ENCODE measurements at regions not wholly inside any gene's neighbourhood (a gene's known extent, or its start where the extent isn't known, plus 50 kb on each side); places are given as distances from the start of the nearest gene placed in this dataset.

DNA sequence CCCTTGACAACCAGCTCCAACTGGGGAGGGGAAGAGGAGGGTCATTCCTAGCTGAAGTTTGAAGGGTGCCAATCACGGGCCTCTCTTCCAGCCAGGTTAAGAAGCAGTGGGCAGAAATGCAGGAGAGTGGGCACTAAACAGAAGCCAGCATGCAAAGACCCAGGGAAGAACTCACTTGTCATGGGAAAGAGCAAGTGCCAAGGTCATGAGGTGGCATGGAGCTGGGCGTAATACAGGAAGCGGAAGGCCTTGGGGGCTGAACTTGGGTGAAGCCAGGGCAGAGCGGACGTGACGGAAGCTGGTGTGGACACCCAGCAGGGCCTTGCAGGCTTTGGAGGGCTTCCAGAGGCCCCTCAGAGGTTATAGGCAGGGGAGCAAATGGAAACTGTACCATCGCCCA, 302.1 kb downstream of the MAF start:
- ChIA-PET POLR2A (no interaction called here), CTCF (interaction anchor here (0.5 kb wide), 1 partner anchor 44 kb away, joined by 3 read pairs; no protein-coding TSS in a partner anchor)
- TF ChIP-seq ZNF384 (IDR thresholded peaks at IDR 0.05) = no peak
- DNase-seq (ENCODE audit: extremely low spot score) = no peak

DNA sequence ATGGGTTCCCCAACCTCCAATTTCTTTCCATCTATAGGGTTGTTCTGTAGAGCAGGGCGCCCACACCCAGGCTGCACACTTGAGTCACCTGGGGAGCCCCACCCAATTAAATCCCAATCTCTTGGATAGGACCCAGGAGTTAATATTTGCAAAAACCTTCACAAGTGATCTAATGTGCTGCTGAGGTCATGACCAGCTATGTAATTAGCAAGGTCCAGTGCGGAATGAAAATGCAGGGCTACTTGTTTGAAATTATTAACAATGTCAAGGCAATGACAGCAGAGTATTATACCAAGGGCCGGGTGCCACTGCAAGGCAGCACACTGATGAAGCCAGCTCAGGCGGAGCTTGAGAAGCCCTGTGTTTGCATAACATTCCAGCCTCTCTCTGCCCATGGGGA, 302.7 kb downstream of the MAF start:
- no peak for DNase-seq (ENCODE audit: extremely low spot score)
- ChIA-PET POLR2A (no interaction called here), CTCF (no interaction called here)
- no peak for TF ChIP-seq LEF1 (IDR thresholded peaks at IDR 0.05; ENCODE audit: borderline replicate concordance)
- no peak for TF ChIP-seq FOXM1 (IDR thresholded peaks at IDR 0.05; ENCODE audit: borderline replicate concordance)
- no peak for TF ChIP-seq BHLHE40 (IDR thresholded peaks at IDR 0.05; ENCODE audit: borderline replicate concordance)
- no peak for TF ChIP-seq ELF4 (IDR thresholded peaks at IDR 0.05)
- TF ChIP-seq FOXA1 (IDR thresholded peaks at IDR 0.05) = no peak
- TF ChIP-seq HDGF (IDR thresholded peaks at IDR 0.05; ENCODE audit: borderline replicate concordance) = no peak
- no peak for TF ChIP-seq SP1 (IDR thresholded peaks at IDR 0.05)
- no peak for TF ChIP-seq TARDBP (IDR thresholded peaks at IDR 0.05)
- no peak for TF ChIP-seq CTBP1 (IDR thresholded peaks at IDR 0.05; ENCODE audit: borderline replicate concordance)
- no peak for TF ChIP-seq NFRKB (IDR thresholded peaks at IDR 0.05)
- TF ChIP-seq, protein P1, sequence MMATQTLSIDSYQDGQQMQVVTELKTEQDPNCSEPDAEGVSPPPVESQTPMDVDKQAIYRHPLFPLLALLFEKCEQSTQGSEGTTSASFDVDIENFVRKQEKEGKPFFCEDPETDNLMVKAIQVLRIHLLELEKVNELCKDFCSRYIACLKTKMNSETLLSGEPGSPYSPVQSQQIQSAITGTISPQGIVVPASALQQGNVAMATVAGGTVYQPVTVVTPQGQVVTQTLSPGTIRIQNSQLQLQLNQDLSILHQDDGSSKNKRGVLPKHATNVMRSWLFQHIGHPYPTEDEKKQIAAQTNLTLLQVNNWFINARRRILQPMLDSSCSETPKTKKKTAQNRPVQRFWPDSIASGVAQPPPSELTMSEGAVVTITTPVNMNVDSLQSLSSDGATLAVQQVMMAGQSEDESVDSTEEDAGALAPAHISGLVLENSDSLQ (IDR thresholded peaks at IDR 0.05) = no peak
- no peak for TF ChIP-seq FOXK2 (IDR thresholded peaks at IDR 0.05)

DNA sequence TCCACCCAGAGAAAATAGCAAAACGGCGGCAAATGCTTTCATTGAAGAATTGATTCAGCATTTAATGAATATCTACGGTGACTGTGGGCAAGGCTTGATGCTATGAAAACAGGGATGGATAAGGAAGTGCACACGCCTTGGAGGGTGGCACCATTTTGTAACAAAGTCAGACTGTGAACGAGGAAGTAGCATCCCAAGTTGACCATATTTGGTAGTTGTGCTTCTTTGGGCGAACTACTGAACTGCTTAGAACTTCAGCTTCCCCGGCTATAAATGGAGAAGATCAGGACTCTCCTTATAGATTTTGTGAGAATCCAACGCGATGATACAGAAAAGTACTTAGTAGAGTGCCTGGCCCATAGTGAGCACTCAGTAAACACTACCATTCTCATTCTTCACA, 303.2 kb downstream of the MAF start:
- no peak for TF ChIP-seq CTBP1 (IDR thresholded peaks at IDR 0.05; ENCODE audit: borderline replicate concordance)
- no peak for TF ChIP-seq HDGF (IDR thresholded peaks at IDR 0.05; ENCODE audit: borderline replicate concordance)
- no peak for TF ChIP-seq FOXA1 (IDR thresholded peaks at IDR 0.05)
- no peak for TF ChIP-seq FOXK2 (IDR thresholded peaks at IDR 0.05)
- TF ChIP-seq NFRKB (IDR thresholded peaks at IDR 0.05) = no peak
- no peak for TF ChIP-seq FOXM1 (IDR thresholded peaks at IDR 0.05; ENCODE audit: borderline replicate concordance)
- POLR2A ChIA-PET = no interaction called here
- no peak for DNase-seq (ENCODE audit: extremely low spot score)
- CTCF ChIA-PET = no interaction called here

DNA sequence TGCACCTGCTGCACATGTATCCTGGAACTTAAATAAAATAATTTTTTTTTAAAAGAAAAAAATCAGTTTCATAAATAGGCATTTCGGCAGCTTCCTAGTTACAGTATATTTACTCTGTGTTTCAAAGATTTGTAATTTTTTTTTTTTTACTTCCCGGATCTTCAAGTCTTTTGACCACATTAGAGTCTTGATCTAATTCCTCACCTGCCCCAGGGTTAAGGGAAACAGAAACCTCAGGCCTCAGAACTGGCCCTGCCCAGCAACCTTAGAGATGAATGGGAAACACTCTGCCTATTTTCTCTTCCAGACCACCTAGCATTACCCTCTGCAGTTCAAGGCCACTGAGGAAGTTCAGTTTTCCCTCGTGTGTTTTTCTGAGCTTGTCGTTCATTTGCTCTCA, 304.0 kb downstream of the MAF start:
- TF ChIP-seq L3MBTL2 (conservative IDR thresholded peaks at IDR 0.05) (no peak), SP1 (IDR thresholded peaks at IDR 0.05) (no peak), BHLHE40 (IDR thresholded peaks at IDR 0.05; ENCODE audit: borderline replicate concordance) (no peak), ELF4 (IDR thresholded peaks at IDR 0.05) (no peak), ZNF384 (IDR thresholded peaks at IDR 0.05) (no peak), TARDBP (IDR thresholded peaks at IDR 0.05) (no peak), NFRKB (IDR thresholded peaks at IDR 0.05) (no peak)
- no peak for DNase-seq (ENCODE audit: extremely low spot score)
- ChIA-PET CTCF (no interaction called here), POLR2A (interaction anchor here (0.6 kb wide), 1 partner anchor 125 kb away, joined by 4 read pairs; no protein-coding TSS in a partner anchor)

DNA sequence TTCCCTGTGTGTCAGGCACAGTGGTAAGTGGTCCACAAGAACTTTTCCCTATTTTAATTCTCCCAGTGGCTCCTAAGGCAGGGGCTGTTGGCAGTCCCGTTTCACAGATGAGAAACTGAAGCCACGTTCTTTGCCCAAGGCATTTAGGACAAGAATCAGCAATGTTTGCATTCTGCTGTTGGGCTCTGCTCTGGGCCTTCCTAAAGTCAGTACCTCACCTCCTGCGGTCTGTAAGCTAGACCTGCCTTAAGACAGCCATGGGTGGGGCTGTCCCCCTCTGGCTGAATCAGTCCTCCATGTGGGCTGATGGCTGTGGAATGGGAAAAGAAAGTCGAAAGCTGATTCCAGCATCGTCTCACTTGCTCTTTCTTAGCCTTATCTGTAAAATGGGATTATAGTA, 304.8 kb downstream of the MAF start:
- no peak for DNase-seq (ENCODE audit: extremely low spot score)
- no peak for TF ChIP-seq SP1 (IDR thresholded peaks at IDR 0.05)
- TF ChIP-seq, protein P1 (IDR thresholded peaks at IDR 0.05) = no peak
- no peak for TF ChIP-seq FOXA1 (IDR thresholded peaks at IDR 0.05)
- no peak for TF ChIP-seq SUZ12 (IDR thresholded peaks at IDR 0.05)
- TF ChIP-seq HDGF (IDR thresholded peaks at IDR 0.05; ENCODE audit: borderline replicate concordance) = no peak
- TF ChIP-seq BHLHE40 (IDR thresholded peaks at IDR 0.05; ENCODE audit: borderline replicate concordance) = no peak
- TF ChIP-seq ARNT (IDR thresholded peaks at IDR 0.05) = no peak
- no peak for TF ChIP-seq FOXK2 (IDR thresholded peaks at IDR 0.05)
- TF ChIP-seq ZNF384 (IDR thresholded peaks at IDR 0.05) = no peak
- TF ChIP-seq NFRKB (IDR thresholded peaks at IDR 0.05) = no peak
- no peak for TF ChIP-seq CTBP1 (IDR thresholded peaks at IDR 0.05; ENCODE audit: borderline replicate concordance)
- TF ChIP-seq LEF1 (IDR thresholded peaks at IDR 0.05; ENCODE audit: borderline replicate concordance) = no peak
- TF ChIP-seq L3MBTL2 (conservative IDR thresholded peaks at IDR 0.05) = no peak
- no peak for TF ChIP-seq FOXM1 (IDR thresholded peaks at IDR 0.05; ENCODE audit: borderline replicate concordance)
- TF ChIP-seq ELF4 (IDR thresholded peaks at IDR 0.05) = no peak
- TF ChIP-seq TARDBP (IDR thresholded peaks at IDR 0.05) = no peak
- CTCF ChIA-PET = no interaction called here
- POLR2A ChIA-PET = no interaction called here

DNA sequence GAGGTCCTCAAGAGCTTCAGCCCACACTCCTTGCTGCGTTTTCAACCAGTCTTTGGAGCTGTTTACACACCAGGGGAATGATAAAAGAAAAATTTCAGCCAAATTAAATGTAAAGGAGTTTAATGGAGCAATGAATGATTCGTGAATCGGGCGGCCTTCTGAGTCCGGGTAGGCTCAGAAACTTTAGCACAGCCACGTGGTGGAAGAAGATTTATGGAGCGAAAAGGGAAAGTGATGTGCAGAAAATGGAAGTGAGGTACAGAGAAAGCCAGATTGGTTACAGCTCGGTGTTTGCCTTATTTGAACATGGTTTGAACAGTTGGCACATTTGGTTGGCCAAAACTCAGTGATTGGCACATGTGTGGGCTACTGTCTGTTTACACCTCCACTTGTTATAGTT, 305.4 kb downstream of the MAF start:
- no peak for DNase-seq (ENCODE audit: extremely low spot score)
- POLR2A ChIA-PET = no interaction called here

More for the DNA sequence above, 305.4 kb downstream of the MAF start:
- TF ChIP-seq ARNT (IDR thresholded peaks at IDR 0.05) (no peak), LEF1 (IDR thresholded peaks at IDR 0.05; ENCODE audit: borderline replicate concordance) (no peak), CTBP1 (IDR thresholded peaks at IDR 0.05; ENCODE audit: borderline replicate concordance) (no peak), ZNF384 (IDR thresholded peaks at IDR 0.05) (no peak), FOXA1 (IDR thresholded peaks at IDR 0.05) (no peak), ELF4 (IDR thresholded peaks at IDR 0.05) (no peak), SP1 (IDR thresholded peaks at IDR 0.05) (no peak), SUZ12 (IDR thresholded peaks at IDR 0.05) (no peak), NFRKB (IDR thresholded peaks at IDR 0.05) (no peak), FOXM1 (IDR thresholded peaks at IDR 0.05; ENCODE audit: borderline replicate concordance) (no peak), L3MBTL2 (conservative IDR thresholded peaks at IDR 0.05) (no peak), HDGF (IDR thresholded peaks at IDR 0.05; ENCODE audit: borderline replicate concordance) (no peak), BHLHE40 (IDR thresholded peaks at IDR 0.05; ENCODE audit: borderline replicate concordance) (no peak), FOXK2 (IDR thresholded peaks at IDR 0.05) (no peak), TARDBP (IDR thresholded peaks at IDR 0.05) (no peak)
- TF ChIP-seq, protein P1 (IDR thresholded peaks at IDR 0.05) = no peak
- CTCF ChIA-PET = no interaction called here

Measured in HEK293T (cell line).